ENCODE measurements at regions not wholly inside any gene's neighbourhood (a gene's known extent, or its start where the extent isn't known, plus 50 kb on each side); places are given as distances from the start of the nearest gene placed in this dataset.

DNA sequence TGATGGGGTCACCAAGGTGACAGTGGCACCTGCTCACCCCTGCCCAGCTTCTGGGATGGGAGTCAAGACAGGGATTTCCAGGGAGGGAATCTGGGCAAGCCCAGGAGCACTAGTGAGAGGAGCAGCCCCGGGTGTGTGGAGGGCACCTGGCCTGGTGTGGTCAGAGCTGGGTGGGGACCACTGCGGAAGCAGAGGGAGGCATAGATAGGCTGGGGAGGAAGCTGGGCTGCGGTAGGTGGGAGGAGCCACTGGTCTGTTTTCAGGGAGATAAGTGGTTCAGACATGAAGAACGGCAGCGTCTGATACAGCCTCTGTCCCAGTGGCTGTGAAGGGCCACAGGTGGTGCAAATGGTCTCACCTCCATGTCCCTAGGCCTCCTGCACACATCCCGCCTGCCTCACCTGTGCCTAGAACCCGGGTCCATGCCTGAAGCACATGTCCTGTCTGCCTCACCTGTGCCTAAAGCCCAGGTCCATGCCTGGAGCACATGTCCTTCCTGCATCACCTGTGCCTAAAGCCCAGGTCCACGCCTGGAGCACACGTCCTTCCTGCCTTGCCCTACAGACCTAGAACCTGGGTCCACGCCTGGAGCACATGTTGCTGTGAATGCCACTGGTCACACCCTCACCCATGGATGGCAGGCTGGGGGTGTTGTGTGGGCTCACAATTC, 325.9 kb upstream of the AJAP1 start:
- no peak overlapping the region for H3K4me3 ChIP-seq (ENCODE audit: low read depth in 1 of 3, low read length in 3 of 3)
- no peaks in the 10 kb centered on the region for H3K36me3 ChIP-seq (ENCODE audit: control insufficient read depth in 4 of 4, insufficient read depth in 3 of 4, low read depth in 1 of 4, low read length in 3 of 4)
- H3K27ac ChIP-seq (ENCODE audit: low read depth in 1 of 2, low read length in 2 of 2): no peak overlapping the region
- DNase-seq (ENCODE audit: low spot score): no peak
- H3K9me3 ChIP-seq (ENCODE audit: control insufficient read depth in 4 of 4, low read length in 3 of 4): peaks cover 0 to under 1% (median 0%) of the 10 kb centered on the region in 4 donors
- H3K27me3 ChIP-seq (ENCODE audit: control insufficient read depth in 4 of 4, insufficient read depth in 4 of 4, low read length in 3 of 4): no peaks in the 10 kb centered on the region
- no peak overlapping the region for H3K9ac ChIP-seq (ENCODE audit: low read depth in 1 of 2, low read length in 2 of 2)
- H3K4me1 ChIP-seq (ENCODE audit: control insufficient read depth in 4 of 4, insufficient read depth in 4 of 4, low read length in 3 of 4): no peaks in the 10 kb centered on the region
- TF ChIP-seq HNF4G (IDR thresholded peaks at IDR 0.05) (no peak), JUND (IDR thresholded peaks at IDR 0.05) (no peak)
- WGBS: 68% methylated on average over 10 of the region's 10 CpGs

DNA sequence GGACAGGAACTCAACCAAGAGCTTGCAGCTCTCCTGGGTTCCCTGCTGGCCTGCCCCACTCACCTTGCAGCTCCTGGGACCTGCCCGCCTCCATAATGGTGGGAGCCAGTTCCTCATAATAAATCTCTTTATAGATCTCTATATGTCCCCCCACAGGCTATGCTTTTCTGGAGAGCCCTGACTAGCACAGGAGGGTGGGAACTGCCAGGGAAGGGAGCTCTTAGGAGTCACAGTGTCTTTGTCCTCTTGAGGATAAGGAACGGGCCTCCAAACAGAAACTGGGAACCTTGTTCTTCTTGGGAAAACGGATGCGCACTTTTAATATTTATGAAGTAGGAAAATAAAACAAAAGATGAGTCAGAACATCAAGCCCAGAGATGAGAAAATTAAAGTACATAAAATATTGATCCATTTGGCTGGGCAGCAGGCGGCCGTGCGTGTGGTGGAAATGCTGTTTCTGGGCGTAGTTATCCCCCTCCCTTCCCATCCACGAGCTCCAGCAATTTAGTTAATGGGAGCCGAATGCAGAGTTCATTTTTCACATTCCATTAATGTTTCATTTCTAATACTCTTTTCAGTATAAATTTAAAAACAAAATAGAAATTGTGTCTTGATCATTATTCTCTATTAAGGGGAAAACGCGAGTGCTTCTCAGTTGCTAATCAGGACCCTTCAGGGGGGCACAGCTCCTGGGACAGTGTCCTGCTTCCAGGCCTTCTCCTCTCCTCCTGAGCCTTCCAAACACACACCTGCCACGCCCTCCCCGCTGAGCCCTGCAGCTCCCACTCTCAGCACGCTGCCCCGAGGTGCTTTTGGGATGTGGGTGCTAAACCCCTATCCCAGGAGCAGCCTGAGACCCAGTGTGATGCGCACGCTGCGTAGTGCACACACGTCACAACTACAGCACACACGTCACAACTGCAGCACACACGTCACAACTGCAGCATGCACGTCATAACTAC, 323.3 kb upstream of the AJAP1 start:
- 83% methylated on average over 23 of the region's 23 CpGs for WGBS
- no peak for DNase-seq (ENCODE audit: low spot score)
- Histone ChIP-seq H3K9ac (ENCODE audit: low read depth in 1 of 2, low read length in 2 of 2) (no peak overlapping the region), H3K27me3 (ENCODE audit: control insufficient read depth in 4 of 4, insufficient read depth in 4 of 4, low read length in 3 of 4) (no peaks in the 10 kb centered on the region), H3K4me3 (ENCODE audit: low read depth in 1 of 3, low read length in 3 of 3) (no peak overlapping the region), H3K9me3 (ENCODE audit: control insufficient read depth in 4 of 4, low read length in 3 of 4) (peaks cover 0 to 6% (median 2%) of the 10 kb centered on the region in 4 donors), H3K27ac (ENCODE audit: low read depth in 1 of 2, low read length in 2 of 2) (no peak overlapping the region), H3K36me3 (ENCODE audit: control insufficient read depth in 4 of 4, insufficient read depth in 3 of 4, low read depth in 1 of 4, low read length in 3 of 4) (no peaks in the 10 kb centered on the region), H3K4me1 (ENCODE audit: control insufficient read depth in 4 of 4, insufficient read depth in 4 of 4, low read length in 3 of 4) (no peaks in the 10 kb centered on the region)
- TF ChIP-seq RAD21 (IDR thresholded peaks at IDR 0.05): no peak
- no peak for TF ChIP-seq TAF1 (conservative IDR thresholded peaks at IDR 0.05)
- TF ChIP-seq, protein P1, sequence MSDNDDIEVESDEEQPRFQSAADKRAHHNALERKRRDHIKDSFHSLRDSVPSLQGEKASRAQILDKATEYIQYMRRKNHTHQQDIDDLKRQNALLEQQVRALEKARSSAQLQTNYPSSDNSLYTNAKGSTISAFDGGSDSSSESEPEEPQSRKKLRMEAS (IDR thresholded peaks at IDR 0.05): no peak
- TF ChIP-seq GABPA (IDR thresholded peaks at IDR 0.05 in 1 of 2, conservative IDR thresholded peaks at IDR 0.05 in 1 of 2): no peak
- no peak for TF ChIP-seq RXRA (IDR thresholded peaks at IDR 0.05)
- TF ChIP-seq, protein P2, sequence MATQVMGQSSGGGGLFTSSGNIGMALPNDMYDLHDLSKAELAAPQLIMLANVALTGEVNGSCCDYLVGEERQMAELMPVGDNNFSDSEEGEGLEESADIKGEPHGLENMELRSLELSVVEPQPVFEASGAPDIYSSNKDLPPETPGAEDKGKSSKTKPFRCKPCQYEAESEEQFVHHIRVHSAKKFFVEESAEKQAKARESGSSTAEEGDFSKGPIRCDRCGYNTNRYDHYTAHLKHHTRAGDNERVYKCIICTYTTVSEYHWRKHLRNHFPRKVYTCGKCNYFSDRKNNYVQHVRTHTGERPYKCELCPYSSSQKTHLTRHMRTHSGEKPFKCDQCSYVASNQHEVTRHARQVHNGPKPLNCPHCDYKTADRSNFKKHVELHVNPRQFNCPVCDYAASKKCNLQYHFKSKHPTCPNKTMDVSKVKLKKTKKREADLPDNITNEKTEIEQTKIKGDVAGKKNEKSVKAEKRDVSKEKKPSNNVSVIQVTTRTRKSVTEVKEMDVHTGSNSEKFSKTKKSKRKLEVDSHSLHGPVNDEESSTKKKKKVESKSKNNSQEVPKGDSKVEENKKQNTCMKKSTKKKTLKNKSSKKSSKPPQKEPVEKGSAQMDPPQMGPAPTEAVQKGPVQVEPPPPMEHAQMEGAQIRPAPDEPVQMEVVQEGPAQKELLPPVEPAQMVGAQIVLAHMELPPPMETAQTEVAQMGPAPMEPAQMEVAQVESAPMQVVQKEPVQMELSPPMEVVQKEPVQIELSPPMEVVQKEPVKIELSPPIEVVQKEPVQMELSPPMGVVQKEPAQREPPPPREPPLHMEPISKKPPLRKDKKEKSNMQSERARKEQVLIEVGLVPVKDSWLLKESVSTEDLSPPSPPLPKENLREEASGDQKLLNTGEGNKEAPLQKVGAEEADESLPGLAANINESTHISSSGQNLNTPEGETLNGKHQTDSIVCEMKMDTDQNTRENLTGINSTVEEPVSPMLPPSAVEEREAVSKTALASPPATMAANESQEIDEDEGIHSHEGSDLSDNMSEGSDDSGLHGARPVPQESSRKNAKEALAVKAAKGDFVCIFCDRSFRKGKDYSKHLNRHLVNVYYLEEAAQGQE (IDR thresholded peaks at IDR 0.05): no peak
- TF ChIP-seq FOXA2 (IDR thresholded peaks at IDR 0.05): no peak
- TF ChIP-seq FOXA1 (IDR thresholded peaks at IDR 0.05): no peak
- TF ChIP-seq HNF4A (conservative IDR thresholded peaks at IDR 0.05): no peak
- no peak for TF ChIP-seq YY1 (IDR thresholded peaks at IDR 0.05)
- TF ChIP-seq, protein P3, sequence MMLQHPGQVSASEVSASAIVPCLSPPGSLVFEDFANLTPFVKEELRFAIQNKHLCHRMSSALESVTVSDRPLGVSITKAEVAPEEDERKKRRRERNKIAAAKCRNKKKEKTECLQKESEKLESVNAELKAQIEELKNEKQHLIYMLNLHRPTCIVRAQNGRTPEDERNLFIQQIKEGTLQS (IDR thresholded peaks at IDR 0.05): no peak
- no peak for TF ChIP-seq NR2F2 (IDR thresholded peaks at IDR 0.05)
- no peak for TF ChIP-seq EGR1 (IDR thresholded peaks at IDR 0.05; ENCODE audit: low read depth in 2 of 2)
- no peak for TF ChIP-seq SP1 (IDR thresholded peaks at IDR 0.05)
